ENCODE measurements at regions not wholly inside any gene's neighbourhood (a gene's known extent, or its start where the extent isn't known, plus 50 kb on each side); places are given as distances from the start of the nearest gene placed in this dataset.

GRCh38 chr2:106965611-106966010 is 79.6 kb upstream of the ST6GAL2 start:
- H3K9me3 ChIP-seq (replicated peaks), result no peaks in the 10 kb centered on the region
- no peak overlapping the region for H3K27ac ChIP-seq
- DNase-seq (ENCODE audit: low read depth in 1 of 2, low spot score in 2 of 2), result no peak
- H3K36me3 ChIP-seq, result no peaks in the 10 kb centered on the region
- H3K4me3 ChIP-seq, result no peak overlapping the region
- H3K27me3 ChIP-seq (replicated peaks), result no peaks in the 10 kb centered on the region
- peaks cover 9% of the 10 kb centered on the region for H3K4me1 ChIP-seq (replicated peaks)

GRCh38 chr2:106969777-106970176 is 83.8 kb upstream of the ST6GAL2 start:
- no peak for DNase-seq (ENCODE audit: low read depth in 1 of 2, low spot score in 2 of 2)

GRCh38 chr2:106970471-106971261 is 84.7 kb upstream of the ST6GAL2 start:
- no peaks in the 10 kb centered on the region for H3K9me3 ChIP-seq (replicated peaks)
- no peaks in the 10 kb centered on the region for H3K27me3 ChIP-seq (replicated peaks)
- 0 out of 2 replicates have a peak overlapping the region, but pooled peaks have one; percentile 5 for H3K27ac ChIP-seq
- peaks cover 18% of the 10 kb centered on the region for H3K4me1 ChIP-seq (replicated peaks)
- peak in 1 of 2 experiments; percentile 40 for DNase-seq (ENCODE audit: low read depth in 1 of 2, low spot score in 2 of 2)
- H3K4me3 ChIP-seq, result no peak overlapping the region
- no peaks in the 10 kb centered on the region for H3K36me3 ChIP-seq

More at GRCh38 chr2:106969777-106970176, 83.8 kb upstream of the ST6GAL2 start:
- Histone ChIP-seq H3K4me3 (no peak overlapping the region), H3K4me1 (replicated peaks) (peaks cover 18% of the 10 kb centered on the region), H3K36me3 (no peaks in the 10 kb centered on the region), H3K27ac (no peak overlapping the region), H3K9me3 (replicated peaks) (no peaks in the 10 kb centered on the region), H3K27me3 (replicated peaks) (no peaks in the 10 kb centered on the region)

DNA sequence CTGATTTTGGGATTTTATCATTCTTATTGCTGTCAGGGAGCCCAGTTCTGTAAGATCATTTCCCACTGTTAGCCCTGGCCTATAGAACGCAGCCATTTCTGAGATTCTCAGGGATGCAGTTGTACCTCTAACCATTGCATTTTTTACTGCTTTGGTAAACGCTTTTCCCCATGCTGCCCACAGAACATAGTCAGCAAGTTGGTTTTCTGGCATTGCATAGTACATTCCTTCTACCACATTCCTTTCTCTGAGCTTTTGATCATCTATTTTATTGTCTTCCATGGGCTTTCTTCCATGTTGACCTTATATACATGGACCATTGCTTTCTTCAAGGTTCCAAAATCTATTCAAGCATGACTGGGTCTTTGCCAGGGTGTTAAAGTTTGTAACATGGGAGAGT is 86.8 kb upstream of the ST6GAL2 start:
- DNase-seq (ENCODE audit: low read depth in 1 of 2, low spot score in 2 of 2), result peak in 1 of 2 experiments; percentile 35
- H3K4me3 ChIP-seq, result no peak overlapping the region
- peaks cover 18% of the 10 kb centered on the region for H3K4me1 ChIP-seq (replicated peaks)
- no peaks in the 10 kb centered on the region for H3K36me3 ChIP-seq
- H3K9me3 ChIP-seq (replicated peaks), result no peaks in the 10 kb centered on the region
- H3K27ac ChIP-seq, result no peak overlapping the region
- H3K27me3 ChIP-seq (replicated peaks), result no peaks in the 10 kb centered on the region

GRCh38 chr2:106974891-106975290 is 88.9 kb upstream of the ST6GAL2 start:
- no peak for DNase-seq (ENCODE audit: low read depth in 1 of 2, low spot score in 2 of 2)
- no peaks in the 10 kb centered on the region for H3K27me3 ChIP-seq (replicated peaks)
- peaks cover 18% of the 10 kb centered on the region for H3K4me1 ChIP-seq (replicated peaks)
- H3K4me3 ChIP-seq, result no peak overlapping the region
- no peaks in the 10 kb centered on the region for H3K9me3 ChIP-seq (replicated peaks)
- H3K36me3 ChIP-seq, result no peaks in the 10 kb centered on the region
- H3K27ac ChIP-seq, result no peak overlapping the region

DNA sequence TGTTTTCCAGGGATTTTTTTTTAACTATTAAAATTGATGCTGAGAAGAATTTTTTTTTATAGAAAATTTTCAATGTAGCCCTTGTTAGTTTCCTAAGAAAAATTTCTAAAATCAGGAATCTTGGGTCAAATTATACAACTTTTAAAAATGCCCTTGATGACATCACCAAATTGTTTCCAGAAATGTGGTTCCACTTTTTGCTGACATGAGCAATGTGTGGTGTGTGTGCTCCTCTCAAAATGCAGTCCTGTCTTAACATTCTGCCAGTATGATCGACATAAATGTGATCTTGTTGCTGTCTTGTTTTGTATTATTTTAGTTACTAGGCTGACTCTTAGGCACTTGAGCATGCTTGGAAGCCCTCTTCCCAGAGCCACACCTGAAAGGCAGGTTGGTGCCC is 89.7 kb upstream of the ST6GAL2 start:
- H3K27me3 ChIP-seq (replicated peaks), result no peaks in the 10 kb centered on the region
- no peak for DNase-seq (ENCODE audit: low read depth in 1 of 2, low spot score in 2 of 2)
- no peak overlapping the region for H3K27ac ChIP-seq
- H3K4me1 ChIP-seq (replicated peaks), result peaks cover 13% of the 10 kb centered on the region
- no peaks in the 10 kb centered on the region for H3K36me3 ChIP-seq
- H3K4me3 ChIP-seq, result no peak overlapping the region
- H3K9me3 ChIP-seq (replicated peaks), result no peaks in the 10 kb centered on the region

GRCh38 chr2:106976548-106976947 is 90.6 kb upstream of the ST6GAL2 start:
- no peak for DNase-seq (ENCODE audit: low read depth in 1 of 2, low spot score in 2 of 2)
- H3K27me3 ChIP-seq (replicated peaks), result no peaks in the 10 kb centered on the region
- no peak overlapping the region for H3K4me3 ChIP-seq
- no peak overlapping the region for H3K27ac ChIP-seq
- H3K9me3 ChIP-seq (replicated peaks), result no peaks in the 10 kb centered on the region
- H3K4me1 ChIP-seq (replicated peaks), result peaks cover 10% of the 10 kb centered on the region; the same call in 1 of the 2 replicates
- no peaks in the 10 kb centered on the region for H3K36me3 ChIP-seq

- H3K4me1 ChIP-seq (replicated peaks), result peaks cover 5% of the 10 kb centered on the region; the same call in 1 of the 2 replicates
- no peak for DNase-seq (ENCODE audit: low read depth in 1 of 2, low spot score in 2 of 2)
- no peak overlapping the region for H3K4me3 ChIP-seq
- H3K9me3 ChIP-seq (replicated peaks), result no peaks in the 10 kb centered on the region
- no peaks in the 10 kb centered on the region for H3K27me3 ChIP-seq (replicated peaks)
- no peaks in the 10 kb centered on the region for H3K36me3 ChIP-seq
- no peak overlapping the region for H3K27ac ChIP-seq
Observed at GRCh38 chr2:106977717-106978116, 91.8 kb upstream of the ST6GAL2 start.

- Histone ChIP-seq H3K9me3 (replicated peaks) (no peaks in the 10 kb centered on the region), H3K27ac (no peak overlapping the region), H3K27me3 (replicated peaks) (no peaks in the 10 kb centered on the region), H3K4me1 (replicated peaks) (no peaks in the 10 kb centered on the region), H3K36me3 (no peaks in the 10 kb centered on the region), H3K4me3 (no peak overlapping the region)
- no peak for DNase-seq (ENCODE audit: low read depth in 1 of 2, low spot score in 2 of 2)
Observed at GRCh38 chr2:106978647-106979046, 92.7 kb upstream of the ST6GAL2 start.

- Histone ChIP-seq H3K27me3 (replicated peaks) (no peaks in the 10 kb centered on the region), H3K4me3 (no peak overlapping the region), H3K4me1 (replicated peaks) (no peaks in the 10 kb centered on the region), H3K9me3 (replicated peaks) (no peaks in the 10 kb centered on the region), H3K36me3 (no peaks in the 10 kb centered on the region), H3K27ac (no peak overlapping the region)
- DNase-seq (ENCODE audit: low read depth in 1 of 2, low spot score in 2 of 2), result no peak
Observed at GRCh38 chr2:106981491-106981890, 95.5 kb upstream of the ST6GAL2 start.

GRCh38 chr2:106982350-106982749 is 96.4 kb upstream of the ST6GAL2 start:
- no peak for DNase-seq (ENCODE audit: low read depth in 1 of 2, low spot score in 2 of 2)
- no peaks in the 10 kb centered on the region for H3K4me1 ChIP-seq (replicated peaks)
- H3K36me3 ChIP-seq, result no peaks in the 10 kb centered on the region
- H3K4me3 ChIP-seq, result no peak overlapping the region
- no peaks in the 10 kb centered on the region for H3K9me3 ChIP-seq (replicated peaks)
- no peak overlapping the region for H3K27ac ChIP-seq
- no peaks in the 10 kb centered on the region for H3K27me3 ChIP-seq (replicated peaks)

- H3K9me3 ChIP-seq (replicated peaks), result no peaks in the 10 kb centered on the region
- H3K36me3 ChIP-seq, result no peaks in the 10 kb centered on the region
- H3K4me3 ChIP-seq, result no peak overlapping the region
- no peak for DNase-seq (ENCODE audit: low read depth in 1 of 2, low spot score in 2 of 2)
- H3K4me1 ChIP-seq (replicated peaks), result no peaks in the 10 kb centered on the region
- no peak overlapping the region for H3K27ac ChIP-seq
- H3K27me3 ChIP-seq (replicated peaks), result no peaks in the 10 kb centered on the region
Observed at GRCh38 chr2:106983305-106983704, 97.3 kb upstream of the ST6GAL2 start.

- Histone ChIP-seq H3K36me3 (no peaks in the 10 kb centered on the region), H3K27me3 (replicated peaks) (no peaks in the 10 kb centered on the region), H3K4me1 (replicated peaks) (peaks cover 13% of the 10 kb centered on the region), H3K27ac (no peak overlapping the region), H3K9me3 (replicated peaks) (no peaks in the 10 kb centered on the region), H3K4me3 (no peak overlapping the region)
- no peak for DNase-seq (ENCODE audit: low read depth in 1 of 2, low spot score in 2 of 2)
Observed at GRCh38 chr2:106988361-106988760, 102.4 kb upstream of the ST6GAL2 start.

- DNase-seq (ENCODE audit: low read depth in 1 of 2, low spot score in 2 of 2), result peak; percentile 51 to 74
- Histone ChIP-seq H3K36me3 (no peaks in the 10 kb centered on the region), H3K9me3 (replicated peaks) (no peaks in the 10 kb centered on the region), H3K27ac (peak overlapping the region; percentile 33; the same call in 1 of the 2 replicates), H3K4me1 (replicated peaks) (peaks cover 13% of the 10 kb centered on the region), H3K27me3 (replicated peaks) (no peaks in the 10 kb centered on the region), H3K4me3 (no peak overlapping the region)
Observed at GRCh38 chr2:106990297-106990696, 104.3 kb upstream of the ST6GAL2 start.
